Pulmonary artery endothelial cell (primary cell): ENCODE measurements at regions not wholly inside any gene's neighbourhood (a gene's known extent, or its start where the extent isn't known, plus 50 kb on each side); places are given as distances from the start of the nearest gene placed in this dataset.

Experiments used
- DNase-seq: peaks from one replicate; pipeline ENCODE4 v3.0.0-alpha.2; 2011; ENCODE audit warnings: low read depth, low spot score

DNA sequence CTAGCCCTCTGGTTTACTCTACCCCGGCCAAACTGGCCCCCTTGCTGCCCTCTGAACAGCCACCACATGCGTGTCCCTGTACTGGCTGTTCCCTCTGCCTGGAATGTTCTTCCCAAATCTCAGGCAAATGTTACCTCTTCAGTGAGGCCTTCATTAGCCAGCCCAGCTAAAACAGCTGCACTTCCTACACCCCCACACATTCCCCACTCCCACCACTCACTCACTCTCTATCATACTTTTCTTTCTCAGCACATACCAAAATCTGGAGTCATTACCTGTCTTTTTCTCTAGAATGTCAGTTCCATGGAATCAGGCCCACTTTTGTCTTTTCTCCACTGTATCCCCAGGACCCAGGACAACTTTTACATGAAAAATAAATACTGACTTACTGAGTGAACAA, 401.2 kb upstream of the SULF2 start:
- no peak for DNase-seq

GRCh38 chr20:48184229-48184628, 398.9 kb upstream of the SULF2 start:
- DNase-seq: no peak

DNA sequence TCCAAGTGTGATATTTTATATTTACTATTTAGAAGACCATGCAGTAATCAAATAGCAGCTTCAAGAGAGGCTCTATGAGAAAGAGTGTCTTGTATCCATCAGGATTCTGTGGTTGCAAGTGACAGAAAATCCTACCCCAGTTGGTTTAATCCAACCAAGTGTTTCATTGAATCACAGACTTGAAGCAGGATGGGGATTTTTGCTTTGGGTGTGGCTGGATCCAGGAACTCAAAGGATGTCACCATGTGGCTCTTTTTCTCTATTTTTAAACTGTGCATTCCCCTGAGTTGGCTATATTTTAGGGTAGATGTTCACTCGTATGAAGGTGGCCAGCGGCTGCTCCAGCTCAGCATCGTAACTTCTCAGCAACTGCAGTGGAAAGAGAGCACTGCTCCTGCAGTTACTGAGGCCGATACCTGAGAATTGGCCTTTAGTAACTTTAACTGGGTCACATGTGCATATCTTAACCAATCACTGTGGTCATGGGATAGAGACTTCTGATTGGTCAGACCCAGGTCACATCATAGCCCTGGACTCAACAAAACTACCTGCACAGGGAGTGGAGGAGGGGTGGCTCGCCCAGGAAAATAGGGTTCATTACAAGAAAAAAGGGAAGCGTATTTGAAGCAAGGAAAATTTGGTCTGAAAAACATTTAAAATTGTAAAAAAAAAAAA, 396.1 kb upstream of the SULF2 start:
- no peak for DNase-seq

DNA sequence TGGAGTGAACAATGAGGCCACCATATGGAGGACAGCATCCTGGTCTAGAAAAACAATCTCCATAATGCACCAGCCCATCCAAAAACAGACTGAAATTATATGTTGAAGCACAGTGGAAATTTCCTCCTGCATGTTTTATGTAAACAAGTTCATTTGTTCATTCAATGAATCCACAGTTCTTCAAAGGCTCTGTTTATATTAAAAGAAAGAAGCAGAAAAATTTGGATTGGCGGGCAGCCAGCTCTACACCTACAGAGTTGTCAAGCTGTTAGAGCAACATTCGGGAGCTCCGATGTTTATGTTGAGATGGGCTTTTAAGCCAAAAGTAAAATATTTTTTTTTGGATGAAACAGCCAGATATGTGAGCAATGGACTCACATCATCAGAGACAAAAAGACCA, 395.3 kb upstream of the SULF2 start:
- no peak for DNase-seq

- DNase-seq: no peak
Observed at GRCh38 chr20:48180024-48180423, 394.7 kb upstream of the SULF2 start.

- DNase-seq: no peak
Observed at GRCh38 chr20:48178633-48179032, 393.4 kb upstream of the SULF2 start.

DNA sequence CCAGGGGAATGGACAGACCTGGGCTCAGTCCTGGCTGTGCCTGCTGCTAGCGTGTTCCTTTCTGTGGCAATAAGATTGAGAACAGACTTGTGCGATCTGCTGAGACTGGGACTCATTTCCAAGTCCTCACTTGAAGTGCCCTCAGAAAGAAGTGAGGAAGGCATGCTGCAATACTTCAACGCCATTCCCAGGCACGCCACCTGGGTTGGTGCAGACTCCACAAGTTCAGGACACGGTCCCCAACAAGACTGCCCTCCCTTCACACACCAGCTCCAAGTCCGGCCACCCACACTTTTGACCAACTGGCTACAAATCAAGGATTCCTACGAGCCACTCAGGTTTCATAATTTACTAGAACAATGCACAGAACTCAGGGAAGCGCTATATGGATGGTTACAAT, 391.8 kb upstream of the SULF2 start:
- DNase-seq: no peak

DNA sequence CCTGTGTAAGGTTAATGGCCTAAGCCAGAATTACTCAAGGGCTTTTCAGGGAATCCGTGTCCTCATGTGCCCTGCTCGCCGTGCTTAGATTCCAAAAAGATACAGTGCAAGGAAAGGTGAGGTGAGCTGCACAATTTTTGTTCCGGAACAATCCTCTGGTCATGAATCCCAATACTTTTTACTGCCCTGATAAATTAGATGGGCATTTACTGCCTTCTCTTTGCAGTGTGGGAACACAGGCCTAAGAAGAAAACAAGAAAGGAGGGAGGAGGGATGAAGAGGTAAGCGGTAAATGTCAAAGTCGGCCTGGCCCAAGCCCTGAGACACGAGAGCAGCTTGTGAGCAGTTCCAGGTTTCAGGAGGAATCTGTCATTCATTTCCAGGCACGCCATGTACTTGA, 390.9 kb upstream of the SULF2 start:
- DNase-seq: no peak

DNA sequence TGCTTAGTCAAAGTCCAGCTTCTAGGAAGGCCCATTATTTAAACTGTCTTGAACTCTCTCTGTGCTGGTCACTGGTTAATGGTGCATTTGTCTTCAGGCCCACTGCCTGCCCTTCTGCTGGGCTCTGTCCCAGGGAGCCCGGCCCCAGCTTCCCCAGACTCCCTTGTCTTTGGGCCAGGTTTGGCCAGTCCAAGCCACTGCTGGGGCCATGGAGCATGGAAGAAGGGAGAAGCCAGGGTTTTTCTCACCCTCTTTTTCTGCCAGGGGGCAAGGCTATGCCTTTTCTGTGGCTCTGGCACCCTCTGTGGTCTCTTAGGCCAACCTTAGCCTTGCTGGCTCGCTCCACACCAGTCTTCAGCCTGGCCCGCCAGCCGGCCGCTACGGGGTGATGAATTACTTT, 390.0 kb upstream of the SULF2 start:
- DNase-seq: no peak

DNA sequence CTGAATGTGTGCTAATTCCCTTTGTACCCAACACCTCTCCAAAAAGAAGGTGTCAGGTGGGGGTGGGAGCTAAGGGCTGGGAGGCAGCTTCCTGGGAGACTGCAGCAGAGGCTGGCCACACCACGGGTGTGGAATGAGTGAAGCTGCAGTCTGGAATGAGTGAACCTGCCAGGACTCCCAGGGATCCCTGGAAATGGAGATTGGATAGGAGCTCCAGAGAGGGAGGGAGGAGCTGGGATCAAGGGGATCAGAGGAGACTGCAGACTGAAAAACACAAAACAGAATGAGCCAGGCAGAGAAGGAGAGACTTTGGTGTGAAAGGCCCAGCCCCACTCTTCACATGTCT, 387.0 kb upstream of the SULF2 start:
- DNase-seq: no peak

DNA sequence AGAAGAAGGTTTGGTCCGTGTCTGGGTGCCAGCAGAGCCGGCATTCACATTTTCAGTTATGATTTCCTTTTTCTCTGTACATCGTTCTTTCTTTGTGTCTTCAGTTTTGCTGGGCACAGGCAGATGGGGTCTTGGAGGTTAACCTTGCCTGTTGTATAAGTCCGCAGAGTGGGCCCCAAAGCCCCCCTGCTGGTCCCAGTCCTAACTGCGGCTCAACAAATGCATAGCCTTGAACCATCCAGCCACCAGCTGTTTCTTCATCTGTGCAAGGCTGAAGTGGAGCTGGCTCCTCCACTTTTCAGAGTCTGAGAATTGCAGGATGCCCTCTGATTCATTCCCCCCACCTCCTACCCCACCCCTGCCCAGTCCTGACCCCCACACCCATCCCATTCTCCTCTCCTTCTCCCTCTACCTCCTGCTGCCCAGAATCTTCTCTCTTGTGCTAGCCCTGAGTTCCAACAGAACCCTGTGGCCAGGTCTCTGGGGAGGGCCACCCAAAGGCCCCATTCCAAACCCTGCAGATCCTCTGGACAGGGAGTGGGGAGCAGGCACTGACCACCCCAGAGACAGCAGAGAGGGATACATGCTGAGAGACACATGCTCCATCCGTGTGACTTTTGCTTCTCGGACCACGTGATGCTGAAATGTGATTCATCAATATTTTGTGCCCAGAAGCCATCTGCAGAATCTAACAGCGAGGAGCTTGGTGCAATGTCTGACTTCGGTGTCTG, 386.5 kb upstream of the SULF2 start:
- DNase-seq: no peak

GRCh38 chr20:48171071-48171470, 385.8 kb upstream of the SULF2 start:
- no peak for DNase-seq

DNA sequence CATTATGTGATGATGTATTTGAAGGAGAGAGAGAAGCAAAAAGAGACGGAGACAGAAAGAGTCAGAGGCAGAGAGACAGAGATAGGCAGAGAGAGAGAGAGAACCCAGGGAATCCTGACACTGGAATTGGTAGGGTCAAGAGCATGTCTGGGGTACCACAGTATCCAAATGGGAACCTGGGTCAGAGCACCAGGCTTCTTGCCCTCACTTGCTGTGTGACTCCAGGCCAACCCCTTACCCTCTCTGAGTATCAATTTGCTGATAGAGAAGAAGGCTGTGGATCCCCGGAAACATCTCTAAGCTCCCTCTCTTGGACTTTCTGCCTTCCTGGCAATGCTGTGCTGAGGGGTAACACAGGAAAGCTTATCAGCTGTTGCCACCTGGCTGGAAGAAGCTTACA, 385.3 kb upstream of the SULF2 start:
- DNase-seq: no peak

DNA sequence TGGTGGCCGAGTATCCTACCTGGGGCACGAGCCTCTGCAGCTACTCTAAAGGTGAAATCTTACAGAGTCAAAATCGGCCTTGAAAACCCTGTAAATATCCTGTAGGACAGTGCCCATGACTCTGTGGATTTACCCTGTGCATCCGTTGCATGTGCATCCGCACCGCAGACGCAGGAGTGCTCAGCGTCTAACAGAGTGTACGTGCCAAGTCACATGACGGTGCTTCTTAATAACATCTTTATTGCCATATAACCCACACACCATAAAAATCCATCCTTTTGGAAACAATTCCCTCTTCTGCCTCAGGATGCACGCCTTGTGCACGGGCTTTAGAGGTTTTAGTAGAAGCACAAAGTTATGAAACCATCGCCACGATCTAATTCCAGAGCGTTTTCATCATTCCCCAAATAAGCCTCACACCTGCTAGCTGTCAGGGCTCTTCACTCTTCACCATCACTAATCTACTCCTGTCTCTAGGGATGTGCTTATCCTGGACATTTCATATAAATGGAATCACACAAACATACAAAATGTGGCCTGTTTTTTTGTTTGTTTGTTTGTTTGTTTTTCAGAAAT, 384.5 kb upstream of the SULF2 start:
- no peak for DNase-seq

GRCh38 chr20:48166082-48166835, 381.0 kb upstream of the SULF2 start:
- no peak for DNase-seq

- DNase-seq: no peak
Observed at GRCh38 chr20:48165401-48165685, 380.1 kb upstream of the SULF2 start.

- no peak for DNase-seq
Observed at GRCh38 chr20:48164566-48165400, 379.5 kb upstream of the SULF2 start.

GRCh38 chr20:48164034-48164433, 378.8 kb upstream of the SULF2 start:
- no peak for DNase-seq

DNA sequence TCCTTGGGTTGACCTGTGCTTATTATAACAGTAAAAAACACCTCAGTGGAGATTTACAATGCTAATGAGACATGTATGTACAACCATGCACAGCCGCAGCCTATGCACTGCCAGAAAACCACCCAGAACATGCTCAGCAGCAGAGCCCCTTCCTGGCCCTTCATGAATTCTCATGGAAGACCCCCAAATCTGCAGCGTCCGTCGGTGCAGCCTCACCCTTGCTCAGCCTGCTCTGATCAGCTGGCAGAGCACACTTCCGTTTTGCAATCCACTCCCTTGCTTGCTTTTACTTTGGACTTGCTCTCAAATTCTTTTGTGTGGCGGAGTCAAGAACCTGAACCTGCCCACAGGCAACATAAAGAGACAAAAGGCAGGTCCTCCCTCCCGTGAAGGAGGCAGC, 378.2 kb upstream of the SULF2 start:
- DNase-seq: no peak

- DNase-seq: no peak
Observed at GRCh38 chr20:48162621-48163020, 377.3 kb upstream of the SULF2 start.

GRCh38 chr20:48159145-48160008, 374.1 kb upstream of the SULF2 start:
- no peak for DNase-seq
